HepG2 (cell line): ENCODE measurements at regions not wholly inside any gene's neighbourhood (a gene's known extent, or its start where the extent isn't known, plus 50 kb on each side); places are given as distances from the start of the nearest gene placed in this dataset.

ENCODE experiments used
- ATAC-seq: fragments of 200-7000 bp; cut with Tn5 transposase; 3 replicates; pipeline ENCODE4 v1.9.1; 2020; ENCODE audit warnings: mild to moderate bottlenecking, moderate library complexity
- BruUV-seq: library from RNA; stranded (reverse); fragments of 400-500 nt; replicated peaks from 2 replicates; lab custom pipeline; 2021; lab: Mats Ljungman, UMichigan
- CTCF ChIA-PET: fragments of 300-600 bp; formaldehyde crosslinking; extraction: SDS; loops from one replicate; lab custom pipeline; 2021; ENCODE audit warnings: low total read pairs, inconsistent platforms, low intra/inter-chr PET ratio; lab: Yijun Ruan, JAX
- POLR2A ChIA-PET: fragments of 350-600 bp; sonication (Branson Sonifier 250); formaldehyde crosslinking; loops from one replicate; lab custom pipeline; 2020; ENCODE audit warnings: antibody characterized with exemption, inconsistent platforms; lab: Yijun Ruan, JAX
- DNase-seq: peaks from one replicate; pipeline ENCODE4 v3.0.0-alpha.2; 2015; ENCODE audit warnings: low spot score
- FAIRE-seq: peaks from 3 replicates; lab custom pipeline; 2011; peaks lifted over from hg19 to GRCh38; lab: Jason Lieb, UNC
- H2AFZ ChIP-seq: one replicate; pipeline ENCODE4 v1.6.1; 2011; ENCODE audit warnings: low read length, inconsistent platforms
- H3K27ac ChIP-seq: fragments of 300-600 bp; 3 replicates; pipeline ENCODE4 v1.8.0; 2011; ENCODE audit warnings: mixed run types, mild to moderate bottlenecking, mixed read lengths, low read length, inconsistent platforms; ENCODE audit not compliant: insufficient read depth; ENCODE audit errors: extremely low read length
- H3K27me3 ChIP-seq, 2 experiments: fragments of 200-600 bp in 1 of 2; 2 replicates in 1 of 2; 3 replicates in 1 of 2; pipeline versions ENCODE4 v1.6.0 to v1.8.0; 2011; ENCODE audit warnings: low read length in 2 of 2, mild to moderate bottlenecking in 2 of 2, moderate library complexity in 2 of 2, inconsistent platforms in 1 of 2; ENCODE audit not compliant: insufficient read depth in 2 of 2, control insufficient read depth in 1 of 2
- H3K36me3 ChIP-seq, 2 experiments: fragments of 200-600 bp in 1 of 2; replicated peaks in 1 of 2; 2 replicates in 1 of 2; 3 replicates in 1 of 2; pipeline versions ENCODE4 v1.5.1 to v1.8.0; 2011; ENCODE audit warnings: low read length in 2 of 2, inconsistent platforms in 1 of 2; ENCODE audit not compliant: insufficient read depth in 2 of 2, control insufficient read depth in 1 of 2
- H3K4me1 ChIP-seq: 2 replicates; pipeline ENCODE4 v1.5.1; 2012; ENCODE audit warnings: low read length, inconsistent platforms; ENCODE audit not compliant: insufficient read depth
- H3K4me2 ChIP-seq: 2 replicates; pipeline ENCODE4 v1.6.0; 2011; ENCODE audit warnings: low read depth, low read length, inconsistent platforms
- H3K4me3 ChIP-seq, 3 experiments: fragments of 200-600 bp in 1 of 3; sonication (generic), shearing (Covaris generic) in 1 of 3; replicated peaks in 1 of 3; 2 replicates each; pipeline ENCODE4 v1.5.1; 2011 to 2016; ENCODE audit warnings: low read length in 3 of 3, inconsistent platforms in 2 of 3, low read depth in 2 of 3, mild to moderate bottlenecking in 2 of 3, control low read depth in 1 of 3, mixed read lengths in 1 of 3; ENCODE audit not compliant: insufficient read depth in 1 of 3
- H3K79me2 ChIP-seq: one replicate; pipeline ENCODE4 v1.6.1; 2011; ENCODE audit warnings: low read length, inconsistent platforms; ENCODE audit not compliant: insufficient read depth
- H3K9ac ChIP-seq: 2 replicates; pipeline ENCODE4 v1.6.0; 2011; ENCODE audit warnings: mild to moderate bottlenecking, low read depth, low read length, inconsistent platforms; ENCODE audit not compliant: insufficient read depth
- H3K9me3 ChIP-seq: 2 replicates; pipeline ENCODE4 v1.5.1; 2012; ENCODE audit warnings: mild to moderate bottlenecking, low read length
- H4K20me1 ChIP-seq: 2 replicates; pipeline ENCODE4 v1.6.0; 2011; ENCODE audit warnings: inconsistent platforms, mild to moderate bottlenecking, low read length, moderate library complexity; ENCODE audit not compliant: insufficient read depth
- ETS1 ChIP-seq: sonication (generic); formaldehyde crosslinking; IDR thresholded peaks from 2 replicates; pipeline ENCODE4 v1.4.0; 2020; ENCODE audit warnings: missing genetic modification reagents
- GABPB1 ChIP-seq: IDR thresholded peaks from 2 replicates; pipeline ENCODE4 v1.6.1; 2016; ENCODE audit warnings: mild to moderate bottlenecking, missing genetic modification reagents, moderate library complexity, missing compliant biosample characterization
- GFI1 ChIP-seq: sonication (generic); formaldehyde crosslinking; IDR thresholded peaks from 2 replicates; pipeline ENCODE4 v1.5.0; 2020; ENCODE audit warnings: missing genetic modification reagents, mild to moderate bottlenecking, borderline replicate concordance
- HMGA1 ChIP-seq: sonication (generic); formaldehyde crosslinking; conservative IDR thresholded peaks from 2 replicates; pipeline ENCODE4 v1.4.0; 2020; ENCODE audit warnings: missing genetic modification reagents
- JUN ChIP-seq: sonication (generic); formaldehyde crosslinking; IDR thresholded peaks from 2 replicates; pipeline ENCODE4 v1.4.0; 2020; ENCODE audit warnings: mild to moderate bottlenecking, missing genetic modification reagents
- NR2C2 ChIP-seq: sonication (generic); formaldehyde crosslinking; IDR thresholded peaks from 2 replicates; pipeline ENCODE4 v1.4.0; 2020; ENCODE audit warnings: missing genetic modification reagents, mild to moderate bottlenecking, moderate library complexity, borderline replicate concordance
- PPARG ChIP-seq: conservative IDR thresholded peaks from 2 replicates; pipeline ENCODE4 v1.6.1; 2016; ENCODE audit warnings: missing biosample characterization, missing genetic modification reagents
- RFX1 ChIP-seq: fragments of 450-650 bp; IDR thresholded peaks from 2 replicates; pipeline ENCODE4 v1.6.1; 2017
- TBX2 ChIP-seq: sonication (generic); formaldehyde crosslinking; IDR thresholded peaks from 2 replicates; pipeline ENCODE4 v1.5.0; 2020; ENCODE audit warnings: missing genetic modification reagents, mild to moderate bottlenecking, borderline replicate concordance
- ZFP91 ChIP-seq: sonication (generic); formaldehyde crosslinking; IDR thresholded peaks from 2 replicates; pipeline ENCODE4 v1.9.0; 2022; ENCODE audit warnings: missing genetic modification reagents, mild to moderate bottlenecking, borderline replicate concordance
- ZNF256 ChIP-seq: sonication (generic); formaldehyde crosslinking; conservative IDR thresholded peaks from 2 replicates; pipeline ENCODE4 v1.4.0; 2020; ENCODE audit warnings: missing genetic modification reagents
- ZNF343 ChIP-seq: sonication (generic); formaldehyde crosslinking; IDR thresholded peaks from 2 replicates; pipeline ENCODE4 v1.4.0; 2020; ENCODE audit warnings: mild to moderate bottlenecking, missing genetic modification reagents
- ZNF589 ChIP-seq: sonication (generic); formaldehyde crosslinking; conservative IDR thresholded peaks from 2 replicates; pipeline ENCODE4 v1.8.0; 2022; ENCODE audit warnings: mild to moderate bottlenecking, moderate library complexity, missing genetic modification reagents
- ZNF672 ChIP-seq: sonication (generic); formaldehyde crosslinking; IDR thresholded peaks from 2 replicates; pipeline ENCODE4 v1.8.1; 2022; ENCODE audit warnings: missing genetic modification reagents
- ZNF724P ChIP-seq: sonication (generic); formaldehyde crosslinking; IDR thresholded peaks from 2 replicates; pipeline ENCODE4 v1.8.0; 2022; ENCODE audit warnings: missing genetic modification reagents, borderline replicate concordance
- WGBS: methylation state at CpG from one replicate; pipeline ENCODE4 v1.1.6; 2017; ENCODE audit warnings: low lambda C conversion rate; 5-methylcytosine and 5-hydroxymethylcytosine counted together
- in situ Hi-C: cut with HindIII; loops from 2 replicates; pipeline ENCODE4 v1.10.0; 2017; ENCODE audit warnings: low pct_unique_long_range_greater_than_20kb; ENCODE audit not compliant: extremely low pct_ligation_motif_present
- intact Hi-C: fragments of 100-400 bp; cut with micrococcal nuclease; formaldehyde crosslinking; loops from one replicate; pipeline ENCODE4 v1.10.0; 2022; ENCODE audit not compliant: unreplicated experiment

GRCh38 chr11:26227883-26228502 lies 103.9 kb upstream of the ANO3 start:
- FAIRE-seq, result no peak

GRCh38 chr11:26228778-26229177 lies 103.2 kb upstream of the ANO3 start:
- POLR2A ChIA-PET, result no interaction called here
- BruUV-seq, result no TSS peak
- no peak overlapping the region for H2AFZ ChIP-seq
- H3K36me3 ChIP-seq, result no peaks in the 10 kb centered on the region
- no peak for ATAC-seq
- no peak for DNase-seq
- H3K9me3 ChIP-seq, result no peaks in the 10 kb centered on the region
- no peak overlapping the region for H3K9ac ChIP-seq
- H3K4me2 ChIP-seq, result no peak overlapping the region
- H4K20me1 ChIP-seq, result no peaks in the 10 kb centered on the region
- H3K27ac ChIP-seq, result no peak overlapping the region
- no peaks in the 10 kb centered on the region for H3K4me1 ChIP-seq
- FAIRE-seq, result no peak
- H3K27me3 ChIP-seq, result no peaks in the 10 kb centered on the region; a peak in 1 of 5 replicates
- WGBS, result 7% methylated on average over 2 of the region's 2 CpGs
- CTCF ChIA-PET, result no interaction called here
- in situ Hi-C loops, result no loop called here
- intact Hi-C loops, result no loop called here
- no peaks in the 10 kb centered on the region for H3K79me2 ChIP-seq
- TF ChIP-seq ZNF672 (CRISPR knock-in tag), result no peak
- TF ChIP-seq HMGA1 (CRISPR knock-in tag), result no peak
- TF ChIP-seq TBX2 (CRISPR knock-in tag), result no peak
- no peak for TF ChIP-seq ZNF724P (CRISPR knock-in tag)
- TF ChIP-seq ZNF589 (CRISPR knock-in tag), result no peak
- no peak for TF ChIP-seq JUN (CRISPR knock-in tag)
- no peak for TF ChIP-seq GABPB1 (CRISPR knock-in tag)
- no peak for TF ChIP-seq ZNF343
- TF ChIP-seq RFX1, result no peak
- TF ChIP-seq ETS1 (CRISPR knock-in tag), result no peak
- no peak for TF ChIP-seq ZFP91 (CRISPR knock-in tag)
- TF ChIP-seq NR2C2, result no peak
- TF ChIP-seq GFI1 (CRISPR knock-in tag), result no peak
- no peak overlapping the region for H3K4me3 ChIP-seq

More at GRCh38 chr11:26227883-26228502, 103.9 kb upstream of the ANO3 start:
- Histone ChIP-seq H4K20me1 (no peaks in the 10 kb centered on the region), H3K36me3 (no peaks in the 10 kb centered on the region), H2AFZ (no peak overlapping the region), H3K27ac (no peak overlapping the region), H3K9me3 (no peaks in the 10 kb centered on the region), H3K27me3 (no peaks in the 10 kb centered on the region; a peak in 1 of 5 replicates), H3K4me2 (no peak overlapping the region), H3K4me1 (no peaks in the 10 kb centered on the region), H3K9ac (no peak overlapping the region), H3K4me3 (no peak overlapping the region), H3K79me2 (no peaks in the 10 kb centered on the region)
- DNase-seq, result no peak
- no peak for ATAC-seq
- CTCF ChIA-PET, result interaction anchor here (1.6 kb wide), 1 partner anchor 246 kb away, joined by 13 read pairs; no protein-coding TSS in a partner anchor
- TF ChIP-seq ZNF256 (CRISPR knock-in tag), result no peak
- TF ChIP-seq PPARG (CRISPR knock-in tag), result no peak
- intact Hi-C loops (loop anchor here (1.0 kb wide), 1 partner anchor 246 kb away; no protein-coding TSS in a partner anchor), in situ Hi-C loops (no loop called here)
- POLR2A ChIA-PET, result no interaction called here
- no TSS peak for BruUV-seq
- 5% methylated on average over 2 of the region's 3 CpGs for WGBS
